GM21619 (cell line): ENCODE measurements at regions not wholly inside any gene's neighbourhood (a gene's known extent, or its start where the extent isn't known, plus 50 kb on each side); places are given as distances from the start of the nearest gene placed in this dataset.

ENCODE experiments used
- ATAC-seq: cut with Tn5 transposase; IDR thresholded peaks from one replicate; pipeline ENCODE4 v1.9.1; 2021; ENCODE audit not compliant: unreplicated experiment

DNA sequence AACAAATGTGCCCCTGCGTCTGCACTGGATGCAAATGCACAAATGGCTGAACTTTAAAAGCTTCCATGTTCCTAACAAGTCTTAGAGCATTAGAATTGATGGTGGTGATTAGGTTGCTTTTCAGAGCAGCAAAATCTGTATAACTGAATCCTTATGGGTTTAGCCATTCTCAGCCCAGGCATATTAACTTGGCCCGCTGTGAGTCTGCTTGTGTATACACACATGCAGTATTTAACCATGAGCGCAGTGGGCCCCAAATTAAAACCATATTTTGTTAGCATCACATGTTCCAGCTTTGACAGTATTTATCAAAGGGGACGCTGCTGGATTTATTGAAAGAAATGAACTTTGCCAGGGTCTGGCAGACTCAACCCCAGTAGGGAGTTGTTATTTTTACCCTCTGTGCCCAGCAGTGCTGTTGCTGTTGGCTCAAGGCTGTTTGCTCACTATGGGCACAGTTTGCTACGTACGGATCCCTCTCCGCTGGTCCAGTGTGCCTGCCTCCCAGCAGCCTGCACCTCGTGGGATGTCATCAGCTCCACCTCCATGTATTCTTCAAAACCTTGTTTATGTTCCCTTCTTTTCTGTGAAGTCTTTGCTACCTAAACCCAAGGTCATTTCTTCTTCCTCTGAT lies 144.7 kb downstream of the QRSL1 start:
- no peak for ATAC-seq

DNA sequence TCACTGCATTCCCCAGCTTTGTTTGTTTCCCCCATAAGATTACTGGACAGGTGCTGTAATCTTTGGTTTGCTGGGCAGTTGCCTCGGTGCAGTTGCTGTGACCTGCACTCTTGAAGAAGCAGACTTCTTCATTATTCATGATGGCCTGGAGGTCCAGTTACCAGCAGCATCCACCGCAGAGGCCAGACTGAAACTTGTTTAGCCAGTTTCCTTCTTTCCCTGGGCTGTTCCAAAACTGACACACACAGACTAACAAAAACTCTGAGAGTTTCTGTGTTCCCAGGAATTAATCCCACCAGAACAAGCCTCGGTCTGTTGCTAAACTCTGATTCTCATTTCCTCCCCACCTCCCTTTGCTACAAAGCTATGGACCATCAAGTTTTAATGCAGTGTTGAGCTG lies 144.1 kb downstream of the QRSL1 start:
- ATAC-seq = no peak

DNA sequence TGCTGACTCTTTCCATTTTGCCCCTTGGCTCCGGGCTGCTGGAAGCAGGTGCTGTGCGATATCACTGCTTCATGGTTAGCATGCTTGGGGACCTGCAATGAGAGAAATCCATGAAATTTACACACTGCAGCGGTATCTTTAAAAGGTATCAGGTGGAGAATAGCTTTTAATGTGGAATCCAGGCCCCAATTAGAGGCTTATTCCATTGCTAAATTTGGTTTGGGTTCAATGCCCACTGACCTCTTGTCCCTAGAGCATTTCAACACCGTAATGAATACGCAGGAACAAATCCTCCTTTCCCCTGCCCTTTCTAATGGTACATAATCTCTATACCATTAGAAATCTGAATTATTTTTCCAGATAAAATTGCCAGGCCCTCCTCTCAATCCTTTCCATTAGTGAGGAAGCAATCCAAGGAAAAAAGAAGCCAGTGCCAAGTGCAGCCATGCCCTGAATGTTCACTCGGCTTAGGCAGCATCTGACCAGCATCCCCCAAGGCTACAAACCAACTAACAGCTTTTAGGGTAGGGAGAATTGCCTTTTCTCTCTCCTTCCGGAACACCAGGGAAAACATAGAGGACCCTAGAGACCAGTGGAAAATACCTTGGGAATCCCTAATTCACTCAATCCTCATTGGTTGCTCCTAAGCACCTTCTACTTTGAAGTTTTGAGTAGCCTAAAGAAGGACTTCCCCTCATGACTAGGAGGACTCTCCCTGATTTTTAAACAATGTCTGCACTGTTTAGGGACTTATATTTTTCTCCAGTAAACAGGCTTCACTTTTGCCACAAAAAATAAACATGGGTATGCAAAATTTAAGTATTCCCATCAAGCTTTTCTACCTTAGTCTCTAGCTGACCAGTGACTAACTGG lies 143.1 kb downstream of the QRSL1 start:
- ATAC-seq = no peak

DNA sequence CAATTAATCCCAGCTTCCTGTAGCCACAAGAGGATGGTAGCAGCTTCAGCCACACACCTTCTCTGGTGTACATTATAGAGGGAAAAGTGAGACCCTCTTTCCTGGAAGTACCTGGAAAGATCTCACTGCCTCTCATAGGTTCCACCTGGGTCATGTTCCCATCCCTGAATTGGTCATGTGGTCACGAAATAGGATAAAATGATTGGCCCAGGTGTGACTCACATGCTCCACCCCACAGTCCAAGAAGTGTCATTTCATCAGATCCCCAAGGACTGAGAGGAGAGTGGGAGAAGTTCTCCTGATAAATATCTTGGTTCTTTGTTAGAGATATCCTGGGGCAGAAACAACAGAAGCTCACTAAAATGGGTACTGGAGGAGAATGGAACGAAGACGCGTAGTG lies 142.4 kb downstream of the QRSL1 start:
- ATAC-seq = no peak

DNA sequence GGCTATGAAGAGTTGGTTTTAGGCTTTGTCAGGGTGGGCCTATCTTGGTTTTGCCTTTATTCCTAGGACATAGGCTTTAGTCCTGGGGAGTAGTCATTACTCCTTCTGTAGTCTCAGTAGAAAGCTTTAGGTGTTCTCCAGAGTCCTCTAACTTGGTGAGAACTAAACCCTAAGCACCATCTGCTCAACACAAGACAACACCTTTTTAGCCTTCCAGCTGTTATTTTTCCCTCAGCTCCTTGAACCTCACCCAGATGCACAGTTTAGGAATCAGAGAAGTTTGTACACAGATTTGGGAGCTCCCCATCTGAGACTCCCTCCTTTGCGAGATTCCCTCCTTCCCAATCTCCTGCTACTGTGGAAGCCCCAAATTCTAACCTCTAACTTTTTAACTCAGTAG lies 141.3 kb downstream of the QRSL1 start:
- ATAC-seq = no peak

DNA sequence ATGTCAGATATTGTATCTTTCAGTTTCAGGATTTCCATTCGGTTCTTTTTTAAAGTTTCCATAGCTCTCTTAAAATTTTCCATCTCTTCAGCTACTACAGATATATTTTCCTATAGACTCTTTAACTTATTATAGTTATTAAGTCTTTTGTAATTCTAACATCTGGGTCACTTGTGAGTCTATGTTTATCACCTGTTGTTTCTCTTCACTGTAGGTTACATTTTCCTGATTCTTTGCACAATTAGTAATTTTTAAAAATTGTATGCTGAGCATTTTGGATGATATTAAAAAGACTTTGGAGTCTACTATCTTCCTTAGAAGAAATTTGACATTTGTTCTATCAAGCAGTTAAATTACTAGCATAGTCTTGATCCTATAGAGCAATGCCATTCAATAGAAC lies 140.7 kb downstream of the QRSL1 start:
- ATAC-seq = no peak

DNA sequence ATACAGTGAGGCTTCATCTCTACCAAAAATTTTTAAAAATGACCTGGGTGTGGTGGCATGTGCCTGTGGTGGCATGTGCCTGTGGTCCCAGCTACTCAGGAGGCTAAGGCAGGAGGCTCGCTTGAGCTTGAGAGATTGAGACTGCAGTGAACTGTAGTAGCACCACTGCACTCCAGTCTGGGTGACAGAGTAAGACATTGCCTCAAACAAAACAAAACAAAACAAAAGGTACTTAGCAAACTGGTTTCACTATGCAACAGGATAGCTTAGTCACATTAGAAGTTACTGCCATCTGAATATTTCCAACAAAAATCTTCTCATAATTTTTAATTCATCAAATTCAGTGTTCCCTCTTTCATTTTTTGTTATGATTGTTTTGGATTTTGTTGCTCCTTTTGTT lies 137.9 kb downstream of the QRSL1 start:
- ATAC-seq = no peak

DNA sequence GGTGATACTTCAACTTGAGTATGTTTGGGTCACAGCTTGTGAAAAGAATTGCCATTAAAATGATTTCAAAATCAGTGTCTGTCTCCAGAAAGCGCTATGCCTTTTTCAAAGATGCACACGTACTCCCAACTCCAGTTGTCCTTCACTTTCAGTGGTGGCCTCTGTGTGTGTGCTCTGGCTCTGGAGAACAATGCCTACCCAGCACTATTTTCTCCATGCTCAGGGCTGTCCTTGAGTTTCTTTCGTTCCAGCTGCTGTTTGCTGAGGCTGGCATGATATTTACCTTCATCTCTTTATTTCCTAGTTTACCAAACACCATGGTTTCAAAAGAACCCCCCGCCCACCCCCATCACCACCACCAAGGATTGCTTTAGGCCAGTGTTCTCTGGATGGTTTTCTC lies 136.8 kb downstream of the QRSL1 start:
- no peak for ATAC-seq

DNA sequence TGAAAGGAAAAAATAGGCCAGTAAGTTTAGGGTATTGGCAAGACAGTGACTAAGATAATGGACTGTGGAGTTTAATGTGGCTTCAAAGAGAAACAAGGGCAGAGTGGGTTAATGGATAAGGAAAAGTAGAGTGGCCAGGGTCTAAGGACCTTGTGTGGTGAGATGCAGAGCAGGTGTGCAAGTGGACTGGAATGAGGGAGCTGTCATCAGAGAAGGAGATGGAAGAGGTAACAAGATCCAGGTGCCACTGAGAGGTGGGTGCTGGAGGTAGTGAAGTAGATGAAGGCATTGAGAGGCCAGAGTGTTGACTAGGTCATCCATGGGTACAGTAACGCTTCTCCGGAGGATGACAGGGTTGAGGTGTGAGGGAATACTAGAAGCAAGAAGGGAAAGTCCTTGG lies 136.1 kb downstream of the QRSL1 start:
- ATAC-seq = no peak

DNA sequence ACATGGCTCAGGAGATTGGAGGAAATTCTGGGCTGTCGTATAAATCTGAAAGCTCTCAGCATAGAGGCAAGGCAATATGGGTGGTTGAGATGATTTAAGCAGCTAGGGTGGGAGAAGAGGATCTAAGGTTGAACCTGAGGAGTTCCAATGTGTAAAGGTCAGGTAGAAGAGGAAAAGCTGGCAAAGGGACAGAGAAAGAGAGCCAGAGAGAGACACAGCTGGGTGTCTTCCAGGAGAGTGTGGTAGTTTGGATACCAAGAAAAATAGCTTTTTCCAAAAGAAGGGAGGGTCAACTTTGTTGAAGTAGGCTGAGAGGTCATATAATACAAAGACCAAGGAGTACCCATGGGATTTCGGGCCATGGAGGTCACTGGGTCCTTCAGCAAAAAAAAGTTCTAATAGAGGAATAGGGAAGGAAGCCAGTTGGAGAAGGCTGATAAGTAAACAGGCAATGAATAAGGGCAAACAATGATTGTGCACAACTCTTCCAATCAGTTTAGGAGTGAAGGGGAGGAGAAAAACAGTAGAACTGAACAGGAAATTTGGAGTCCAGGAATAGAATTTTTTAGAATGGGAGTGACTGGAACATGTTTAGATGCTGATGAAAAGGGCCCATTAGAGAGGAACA lies 135.1 kb downstream of the QRSL1 start:
- ATAC-seq = no peak

DNA sequence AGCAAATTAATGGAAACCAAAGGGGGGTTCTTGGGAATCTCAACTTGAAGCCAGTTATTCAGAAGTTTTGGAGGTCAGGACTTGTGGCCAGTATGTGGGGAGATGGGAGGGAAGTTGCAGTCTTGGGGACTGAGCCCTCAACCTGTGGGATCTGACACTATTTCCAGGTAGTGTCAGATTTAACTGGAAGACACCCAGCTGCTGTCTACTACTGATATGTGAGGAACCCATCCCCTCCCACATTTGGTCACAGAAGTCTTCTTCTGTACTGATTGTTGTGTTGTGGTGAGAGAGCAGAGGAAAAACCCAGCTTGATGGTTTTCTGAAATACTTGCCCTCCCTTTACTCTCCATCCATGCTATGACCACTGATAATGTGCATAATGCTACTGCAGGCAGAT lies 134.0 kb downstream of the QRSL1 start:
- ATAC-seq = no peak

DNA sequence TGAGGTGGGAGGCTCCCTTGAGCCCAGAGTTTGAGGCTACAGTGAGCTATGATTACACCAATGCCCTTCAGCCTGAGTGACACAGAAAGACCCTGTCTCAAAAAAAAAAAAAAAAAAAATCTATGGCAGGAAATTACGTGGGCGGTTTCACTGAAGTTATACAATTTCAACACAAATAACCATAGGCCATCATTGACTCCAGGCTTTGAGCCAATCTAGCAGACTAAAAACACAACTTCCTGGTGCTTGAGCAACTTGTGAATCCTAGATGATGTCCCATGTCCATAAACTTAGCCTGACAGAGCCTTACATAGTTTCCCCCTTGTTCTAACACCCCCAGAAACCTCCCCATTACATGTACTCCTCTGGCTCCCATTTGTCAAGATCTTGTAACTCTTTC lies 131.8 kb downstream of the QRSL1 start:
- no peak for ATAC-seq

DNA sequence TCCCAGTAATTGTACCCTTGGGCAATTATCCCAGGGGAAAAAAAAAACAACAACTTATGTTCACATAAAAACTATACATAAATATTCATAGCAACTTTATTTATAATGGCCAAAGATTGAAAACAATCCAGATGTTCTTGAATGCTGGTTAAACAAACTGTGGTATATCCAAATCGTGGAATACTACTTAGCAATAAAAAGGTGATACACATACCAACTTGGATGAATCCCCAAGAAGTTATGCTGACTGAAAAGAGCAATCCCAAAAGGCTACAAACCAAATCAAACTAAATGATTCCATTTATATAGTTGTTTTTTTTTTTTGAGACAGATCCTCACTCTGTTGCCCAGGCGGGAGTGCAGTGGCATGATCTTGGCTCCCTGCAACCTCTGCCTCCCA lies 129.7 kb downstream of the QRSL1 start:
- ATAC-seq = no peak

DNA sequence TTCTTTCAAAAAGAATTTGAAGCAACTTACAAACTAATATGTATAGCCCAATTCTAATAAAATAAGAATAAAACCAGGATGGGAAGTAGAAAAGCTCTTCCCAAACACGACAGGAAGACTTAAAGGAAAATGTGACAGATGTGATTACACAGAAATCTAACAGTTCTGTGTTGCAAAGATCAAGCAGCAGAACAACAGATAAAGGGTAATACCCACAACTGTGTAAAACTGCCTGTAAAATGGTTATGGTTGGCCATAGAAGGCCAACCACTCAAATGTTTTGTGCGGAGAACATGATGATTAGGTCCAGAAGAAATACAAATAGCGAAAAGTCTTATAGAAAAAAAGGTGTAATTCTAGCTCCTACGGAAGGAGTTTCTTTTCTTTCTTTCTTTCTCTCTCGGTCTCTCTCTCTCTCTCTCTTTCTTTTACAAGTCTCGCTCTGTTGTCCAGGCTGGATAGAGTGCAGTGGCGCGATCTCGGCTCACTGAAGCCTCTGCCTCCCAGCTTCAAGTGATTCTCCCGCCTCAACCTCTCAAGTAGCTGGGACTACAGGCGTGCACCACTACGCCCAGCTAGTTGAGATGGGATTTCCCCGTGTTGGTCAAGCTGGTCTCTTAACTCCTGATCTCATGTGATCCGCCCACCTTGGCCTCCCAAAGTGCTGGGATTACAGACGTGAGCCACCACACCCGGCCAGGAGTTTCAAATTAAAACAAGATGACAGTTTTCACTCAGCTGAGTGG lies 128.5 kb downstream of the QRSL1 start:
- ATAC-seq = no peak

DNA sequence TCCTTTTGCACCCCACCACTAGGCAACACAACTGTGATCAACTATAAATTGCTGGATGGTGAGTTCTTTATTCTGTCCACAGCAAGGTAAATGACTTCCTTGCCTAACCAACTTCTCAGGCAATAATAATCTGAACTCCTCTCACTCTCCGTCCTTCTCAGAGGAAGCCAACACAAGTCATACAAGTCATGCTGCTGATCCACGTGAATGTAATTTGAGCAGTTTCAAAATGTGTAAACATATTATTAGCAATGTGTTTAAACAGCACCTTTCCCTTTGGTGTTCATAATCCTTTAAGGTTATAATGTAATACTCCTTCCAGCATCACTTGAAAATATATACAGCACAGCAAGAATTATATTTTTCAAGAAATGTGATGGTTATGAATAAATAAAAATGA lies 127.9 kb downstream of the QRSL1 start:
- no peak for ATAC-seq

DNA sequence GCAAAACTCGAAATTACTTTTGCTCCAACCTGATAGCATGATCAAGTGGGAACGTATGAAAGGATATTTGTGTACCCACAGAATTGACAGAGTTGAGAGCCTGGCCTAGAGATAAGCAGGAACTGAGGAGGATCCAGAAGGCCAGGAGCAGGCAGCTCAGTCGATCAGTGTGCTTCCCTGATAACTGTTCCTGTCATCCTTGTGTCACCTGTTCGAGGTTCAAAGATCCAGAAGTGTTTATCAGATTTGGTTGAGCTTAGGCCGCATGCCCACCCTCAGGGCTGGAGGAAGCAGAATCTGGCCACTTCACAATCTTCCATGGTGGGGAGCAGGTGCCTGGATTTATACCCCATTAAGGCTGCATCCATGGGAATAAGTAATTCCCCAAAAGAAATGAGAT lies 124.8 kb downstream of the QRSL1 start:
- no peak for ATAC-seq

DNA sequence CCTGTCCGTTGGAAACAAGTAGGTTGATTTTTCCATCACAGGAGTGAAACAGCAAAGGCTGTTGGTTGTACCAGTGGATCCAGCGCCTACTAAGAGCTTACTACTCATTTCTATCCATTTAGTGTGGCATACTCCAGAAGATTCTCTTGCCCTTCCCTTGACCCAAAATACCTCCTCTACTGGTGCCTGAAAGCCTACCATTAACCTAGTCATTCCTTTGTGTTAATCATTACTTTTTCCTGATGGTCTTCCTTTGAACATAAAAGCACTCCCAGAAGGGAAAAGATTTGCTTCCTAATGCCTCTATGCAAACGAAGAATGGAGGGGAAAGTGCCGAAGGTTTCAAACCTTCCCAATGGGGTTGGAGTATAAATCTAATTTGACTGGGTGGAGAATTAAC lies 123.3 kb downstream of the QRSL1 start:
- ATAC-seq = no peak

DNA sequence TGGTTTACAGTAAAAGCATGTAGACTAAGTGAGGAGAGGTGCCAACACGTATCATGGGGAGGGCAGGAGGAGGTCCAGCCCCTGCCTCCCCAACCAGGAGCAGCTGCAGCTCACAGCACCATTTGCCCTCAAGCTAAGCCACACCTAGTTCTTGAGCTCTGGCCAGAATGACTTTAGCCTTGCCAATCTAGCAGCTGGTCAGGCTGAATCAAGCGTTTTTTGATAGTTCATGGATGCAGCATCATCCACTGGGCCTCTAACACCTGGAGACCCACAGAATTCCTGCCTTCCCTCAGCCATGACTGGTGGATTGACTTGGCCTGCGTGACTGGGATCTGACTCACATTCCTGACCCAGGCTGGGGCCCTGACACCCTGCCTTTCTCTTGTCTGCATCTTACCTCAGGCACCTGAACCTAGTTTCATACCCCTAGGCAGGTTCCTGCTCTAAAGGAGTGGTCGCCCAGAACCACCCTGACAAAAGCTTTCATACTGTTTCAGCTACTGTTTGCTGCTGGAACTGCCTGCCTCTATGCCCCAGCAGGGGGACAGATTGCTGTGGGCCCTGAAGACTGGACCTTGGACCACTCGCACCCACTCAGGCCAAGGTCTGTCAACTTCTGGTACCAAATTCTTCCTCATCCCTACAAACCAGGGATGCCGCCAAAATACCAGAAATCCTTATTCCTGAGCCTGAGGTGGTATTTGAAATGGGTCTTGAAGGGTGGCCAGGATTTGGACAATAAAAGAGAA lies 122.3 kb downstream of the QRSL1 start:
- ATAC-seq = no peak

DNA sequence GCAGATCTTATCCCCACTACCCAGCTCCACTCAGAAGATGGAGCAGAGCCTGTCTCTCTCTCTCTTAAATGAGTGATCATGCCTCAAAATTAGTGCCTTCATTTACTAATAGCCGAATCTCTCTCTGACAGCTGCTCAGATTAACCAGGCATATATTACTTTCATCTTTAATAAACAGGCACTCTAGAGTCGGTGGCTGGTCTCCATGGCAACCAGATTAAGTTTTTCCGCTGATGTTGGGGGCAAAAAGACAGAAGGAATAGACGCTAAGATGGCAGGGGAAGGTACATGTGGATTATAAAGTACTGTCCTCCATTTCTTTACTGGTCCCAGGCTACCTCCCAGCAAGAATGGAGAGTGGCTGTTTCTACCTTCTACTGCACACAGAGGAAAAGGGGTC lies 121.6 kb downstream of the QRSL1 start:
- no peak for ATAC-seq

DNA sequence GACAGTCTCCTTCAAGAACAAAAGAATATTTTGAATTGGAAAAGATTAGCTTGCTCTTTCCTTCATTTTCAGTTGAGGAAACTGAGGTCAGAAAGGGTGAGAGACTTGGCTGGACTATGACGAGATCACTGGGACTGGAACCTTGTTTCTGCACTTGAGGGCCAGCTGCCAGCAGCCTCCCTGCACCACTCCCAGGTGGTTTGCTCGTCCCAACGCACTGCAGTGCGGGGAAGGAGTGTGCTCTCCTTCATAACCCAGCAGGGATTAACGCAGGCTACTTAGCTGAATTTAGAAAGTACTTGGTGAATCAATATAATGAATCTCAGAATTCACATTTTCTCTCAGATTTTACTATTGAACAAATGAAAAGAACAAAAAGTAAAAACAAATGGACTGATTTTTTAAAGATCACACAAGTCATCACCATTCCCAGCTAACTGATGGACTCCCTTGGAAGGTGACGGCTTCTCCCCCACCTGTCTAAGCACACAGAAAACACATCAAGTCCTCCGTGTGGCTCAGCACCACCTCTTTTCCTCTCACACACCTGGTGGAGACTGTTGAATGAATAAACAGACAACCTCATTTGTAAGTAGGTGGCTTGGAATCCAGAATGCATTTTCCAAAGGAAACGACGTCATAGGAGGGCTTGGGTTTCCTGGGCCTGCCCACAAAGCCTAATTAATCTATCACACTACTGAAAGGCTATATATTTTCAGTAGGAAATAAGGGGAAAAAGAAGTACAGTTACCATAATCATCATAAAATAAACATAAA lies 121.0 kb downstream of the QRSL1 start:
- no peak for ATAC-seq
